ENCODE measurements at regions not wholly inside any gene's neighbourhood (a gene's known extent, or its start where the extent isn't known, plus 50 kb on each side); places are given as distances from the start of the nearest gene placed in this dataset.
"Not testable (repeated sequence)": the region's sequence is repeated elsewhere in the genome, so short reads cannot be mapped to it uniquely, and the experiment has no call there.

DNA sequence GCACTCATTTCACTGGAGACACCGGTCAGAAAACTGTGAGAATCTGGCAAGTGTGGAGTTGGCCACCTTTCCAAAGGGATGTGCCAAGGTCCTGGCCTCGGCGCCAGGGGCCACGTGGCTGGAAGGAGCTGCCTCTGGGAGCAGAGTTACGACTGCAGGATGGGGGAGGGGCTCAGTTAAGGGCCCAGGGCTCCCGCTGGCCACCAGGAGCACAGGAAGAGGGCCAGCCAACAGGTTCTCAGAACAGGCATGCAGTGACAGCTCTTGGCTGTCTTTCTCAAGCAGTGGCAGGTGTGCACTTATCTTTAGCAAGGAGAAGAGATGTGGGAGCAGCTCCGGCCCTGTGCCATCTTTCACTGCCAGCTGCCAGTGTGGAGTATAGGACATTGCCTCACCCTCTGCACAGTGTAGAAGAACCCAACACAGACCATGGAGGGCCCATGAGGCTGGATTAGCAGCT lies 115.9 kb upstream of the RBPJ start:
- Mint-ChIP-seq H3K4me1 (peaks cover 32% of the 10 kb centered on the region), H3K36me3 (ENCODE audit: low read depth) (peaks cover 4% of the 10 kb centered on the region), H3K27ac (peak overlapping the region; percentile 77), H3K4me3 (no peak overlapping the region), H3K27me3 (peaks cover 5% of the 10 kb centered on the region)
- ATAC-seq: no peak
- H3K9me3 ChIP-seq (ENCODE audit: control insufficient read depth, low read length, poor library complexity, severe bottlenecking): no peaks in the 10 kb centered on the region
- DNase-seq: no peak

DNA sequence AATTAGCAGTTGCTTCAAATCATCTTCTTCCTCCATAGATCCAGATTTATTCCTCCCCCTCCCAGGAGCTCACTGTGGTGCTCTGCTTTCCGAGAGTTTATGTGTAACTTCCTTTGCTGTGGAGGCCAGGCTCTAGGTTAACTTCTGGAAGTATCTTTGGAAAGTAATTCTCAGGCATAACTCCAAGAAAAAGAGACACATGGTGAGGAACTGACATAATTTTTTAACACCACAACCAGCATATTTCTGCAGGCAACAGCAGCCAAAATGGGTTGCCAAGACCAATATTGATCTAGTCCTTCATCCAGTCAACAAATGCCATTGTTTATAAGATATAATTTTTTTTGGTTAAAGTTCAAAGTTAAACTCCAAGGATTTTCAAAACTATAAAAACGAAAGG lies 114.5 kb upstream of the RBPJ start:
- DNase-seq: no peak
- peaks cover 4% of the 10 kb centered on the region for H3K36me3 Mint-ChIP-seq (ENCODE audit: low read depth)
- H3K9me3 ChIP-seq (ENCODE audit: control insufficient read depth, low read length, poor library complexity, severe bottlenecking): no peaks in the 10 kb centered on the region
- H3K4me3 Mint-ChIP-seq: no peak overlapping the region
- no peak for ATAC-seq
- no peak overlapping the region for H3K27ac Mint-ChIP-seq
- H3K27me3 Mint-ChIP-seq: peaks cover 10% of the 10 kb centered on the region
- H3K4me1 Mint-ChIP-seq: peaks cover 27% of the 10 kb centered on the region

DNA sequence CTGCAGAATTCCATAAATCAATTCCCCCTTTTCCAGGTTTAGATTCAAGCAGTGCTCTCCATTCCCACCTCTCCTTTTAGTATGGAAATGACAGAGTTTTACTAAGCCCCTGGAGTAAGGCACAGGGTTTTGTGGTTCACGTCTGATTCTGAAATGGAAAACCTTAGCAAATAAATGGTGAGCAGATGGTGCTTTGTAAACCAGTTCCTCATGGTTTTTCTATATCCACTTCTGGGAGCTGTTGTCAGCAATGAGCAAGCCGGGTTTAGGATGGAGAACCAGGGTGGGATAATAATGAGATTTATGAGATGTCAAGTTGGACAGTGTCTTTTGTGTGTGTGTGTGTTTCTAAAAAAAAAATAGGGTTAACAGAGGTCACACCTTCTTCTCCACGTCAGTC lies 113.8 kb upstream of the RBPJ start:
- ATAC-seq: no peak
- Mint-ChIP-seq H3K27ac (no peak overlapping the region), H3K4me3 (no peak overlapping the region), H3K36me3 (ENCODE audit: low read depth) (peaks cover 2% of the 10 kb centered on the region), H3K4me1 (peaks cover 27% of the 10 kb centered on the region), H3K27me3 (peaks cover 10% of the 10 kb centered on the region)
- DNase-seq: no peak
- no peaks in the 10 kb centered on the region for H3K9me3 ChIP-seq (ENCODE audit: control insufficient read depth, low read length, poor library complexity, severe bottlenecking)

DNA sequence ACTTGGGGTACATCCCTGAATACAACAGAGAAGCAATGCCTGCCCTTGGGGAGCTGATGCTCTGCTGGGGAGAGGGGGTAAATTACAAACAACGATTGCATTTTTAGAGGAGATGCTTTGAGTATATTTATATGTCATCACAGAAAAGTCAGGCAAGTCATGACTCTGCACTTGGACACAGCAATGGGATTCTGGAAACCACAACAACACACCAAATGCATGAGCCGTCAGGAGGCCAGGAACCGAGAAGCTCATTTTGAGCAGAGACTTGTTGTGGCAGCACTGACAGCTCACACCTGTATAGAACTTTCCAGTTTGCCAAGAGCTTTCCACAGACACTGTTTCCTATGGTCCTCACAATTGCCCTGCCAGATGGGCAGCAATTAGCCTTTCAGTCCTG lies 113.2 kb upstream of the RBPJ start:
- Mint-ChIP-seq H3K4me1 (peaks cover 26% of the 10 kb centered on the region), H3K36me3 (ENCODE audit: low read depth) (peaks cover 2% of the 10 kb centered on the region), H3K4me3 (no peak overlapping the region), H3K27me3 (peaks cover 10% of the 10 kb centered on the region), H3K27ac (no peak overlapping the region)
- no peaks in the 10 kb centered on the region for H3K9me3 ChIP-seq (ENCODE audit: control insufficient read depth, low read length, poor library complexity, severe bottlenecking)
- DNase-seq (no peak), ATAC-seq (no peak)

DNA sequence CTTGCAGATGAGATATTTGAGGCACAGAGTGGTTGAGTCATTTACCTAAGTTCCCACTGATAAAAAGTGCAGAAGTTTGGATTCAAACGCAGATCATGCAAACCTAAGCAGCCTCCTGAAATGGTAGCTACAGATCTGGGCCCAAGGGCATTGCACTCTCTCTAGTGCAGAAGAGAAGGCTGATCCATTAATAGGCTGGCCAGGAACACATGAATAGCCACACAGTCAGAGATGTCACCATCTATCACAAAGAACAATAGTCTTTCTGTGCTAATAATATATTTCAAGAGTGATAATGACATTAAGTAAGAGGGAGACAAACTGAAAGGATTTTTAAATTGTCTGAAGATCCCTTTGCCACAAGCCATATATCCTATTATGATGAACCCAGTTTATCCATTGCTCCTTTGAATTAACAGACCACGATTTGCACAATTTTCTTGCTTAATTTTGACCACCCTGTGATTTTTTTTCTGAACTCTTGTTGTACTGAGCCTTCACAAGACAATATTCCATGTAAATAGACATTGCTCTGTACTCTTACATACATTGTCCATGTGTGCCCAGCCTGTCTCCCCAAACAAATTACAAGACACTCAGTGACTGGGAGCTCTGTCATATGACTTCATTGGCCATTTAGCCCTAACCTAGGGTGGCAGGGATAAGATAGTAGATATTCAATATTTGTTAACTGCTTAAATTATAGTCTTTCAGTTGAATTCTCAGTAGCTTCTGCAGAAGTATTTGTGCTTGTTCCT lies 112.4 kb upstream of the RBPJ start:
- no peak for ATAC-seq
- H3K9me3 ChIP-seq (ENCODE audit: control insufficient read depth, low read length, poor library complexity, severe bottlenecking): no peaks in the 10 kb centered on the region
- Mint-ChIP-seq H3K4me3 (no peak overlapping the region), H3K36me3 (ENCODE audit: low read depth) (peaks cover 2% of the 10 kb centered on the region), H3K4me1 (peaks cover 21% of the 10 kb centered on the region), H3K27me3 (peaks cover 10% of the 10 kb centered on the region), H3K27ac (no peak overlapping the region)
- no peak for DNase-seq

DNA sequence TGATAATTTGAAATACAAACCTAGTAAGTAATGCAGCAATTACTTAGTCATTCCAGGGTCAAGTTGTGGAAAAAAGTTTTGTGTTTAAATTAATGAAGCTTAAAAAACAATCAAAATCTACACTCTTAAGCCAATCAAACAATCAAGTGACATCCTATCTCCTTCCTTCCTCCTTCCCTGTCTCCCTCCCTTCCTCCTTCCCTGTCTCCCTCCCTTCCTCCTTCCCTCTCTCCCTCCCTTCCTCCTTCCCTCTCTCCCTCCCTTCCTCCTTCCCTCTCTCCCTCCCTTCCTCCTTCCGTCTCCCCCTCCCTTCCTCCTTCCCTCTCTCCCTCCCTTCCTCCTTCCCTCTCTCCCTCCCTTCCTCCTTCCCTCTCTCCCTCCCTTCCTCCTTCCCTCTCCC lies 111.4 kb upstream of the RBPJ start:
- ATAC-seq, H3K4me3 Mint-ChIP-seq: not testable (repeated sequence)

DNA sequence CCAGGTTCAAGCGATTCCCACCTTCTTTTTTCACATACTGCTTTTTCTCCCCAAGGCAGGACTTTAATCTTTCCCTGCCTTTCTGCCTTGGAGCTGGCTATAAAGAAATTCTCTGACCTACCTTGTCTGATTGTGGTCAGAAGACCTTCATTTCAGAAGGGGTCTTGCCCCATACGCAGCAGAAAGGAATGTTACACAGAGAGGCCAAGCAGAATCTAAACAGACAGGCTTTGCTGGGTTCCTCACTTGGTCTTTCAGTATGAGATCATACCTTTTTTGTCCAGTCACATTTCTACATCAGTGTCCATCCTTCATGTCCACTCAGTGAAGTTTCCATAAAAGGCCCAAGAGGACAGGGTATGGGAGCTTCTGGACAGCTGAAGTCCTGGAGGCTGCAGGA lies 108.3 kb upstream of the RBPJ start:
- H3K9me3 ChIP-seq (ENCODE audit: control insufficient read depth, low read length, poor library complexity, severe bottlenecking): no peaks in the 10 kb centered on the region
- ATAC-seq: no peak
- H3K4me1 Mint-ChIP-seq: peaks cover 11% of the 10 kb centered on the region
- peaks cover 10% of the 10 kb centered on the region for H3K27me3 Mint-ChIP-seq
- no peak for DNase-seq
- no peak overlapping the region for H3K4me3 Mint-ChIP-seq
- peak overlapping the region; percentile 8 for H3K27ac Mint-ChIP-seq
- H3K36me3 Mint-ChIP-seq (ENCODE audit: low read depth): no peaks in the 10 kb centered on the region

More for the DNA sequence above, 111.4 kb upstream of the RBPJ start:
- H3K9me3 ChIP-seq (ENCODE audit: control insufficient read depth, low read length, poor library complexity, severe bottlenecking); DNase-seq; H3K36me3 Mint-ChIP-seq (ENCODE audit: low read depth); H3K27ac Mint-ChIP-seq: not testable (repeated sequence)
- Mint-ChIP-seq H3K4me1 (peaks cover 21% of the 10 kb centered on the region), H3K27me3 (peaks cover 10% of the 10 kb centered on the region)

DNA sequence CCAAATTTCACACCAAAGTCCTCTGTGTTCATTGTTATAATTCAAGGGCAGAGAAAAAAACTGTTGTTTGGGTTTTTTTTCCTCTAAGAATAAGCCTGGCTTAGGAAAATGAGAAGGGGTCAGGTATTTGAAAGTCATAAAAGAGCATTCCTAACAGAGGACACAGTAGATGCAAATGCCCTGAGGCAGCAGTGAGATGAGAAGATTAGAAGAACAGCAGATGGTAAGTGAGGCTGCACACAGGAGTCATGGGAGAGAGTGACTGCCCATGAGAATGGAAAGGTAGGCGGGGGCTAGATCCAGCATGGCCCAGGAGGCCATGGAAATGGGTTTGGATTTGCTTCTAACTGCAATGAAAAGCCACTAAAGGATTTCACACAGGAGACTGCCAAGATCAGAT lies 107.5 kb upstream of the RBPJ start:
- no peak for DNase-seq
- no peak overlapping the region for H3K4me3 Mint-ChIP-seq
- ATAC-seq: no peak
- peaks cover 11% of the 10 kb centered on the region for H3K4me1 Mint-ChIP-seq
- no peaks in the 10 kb centered on the region for H3K9me3 ChIP-seq (ENCODE audit: control insufficient read depth, low read length, poor library complexity, severe bottlenecking)
- H3K27ac Mint-ChIP-seq: peak overlapping the region; percentile 29
- H3K27me3 Mint-ChIP-seq: peaks cover 8% of the 10 kb centered on the region
- no peaks in the 10 kb centered on the region for H3K36me3 Mint-ChIP-seq (ENCODE audit: low read depth)

DNA sequence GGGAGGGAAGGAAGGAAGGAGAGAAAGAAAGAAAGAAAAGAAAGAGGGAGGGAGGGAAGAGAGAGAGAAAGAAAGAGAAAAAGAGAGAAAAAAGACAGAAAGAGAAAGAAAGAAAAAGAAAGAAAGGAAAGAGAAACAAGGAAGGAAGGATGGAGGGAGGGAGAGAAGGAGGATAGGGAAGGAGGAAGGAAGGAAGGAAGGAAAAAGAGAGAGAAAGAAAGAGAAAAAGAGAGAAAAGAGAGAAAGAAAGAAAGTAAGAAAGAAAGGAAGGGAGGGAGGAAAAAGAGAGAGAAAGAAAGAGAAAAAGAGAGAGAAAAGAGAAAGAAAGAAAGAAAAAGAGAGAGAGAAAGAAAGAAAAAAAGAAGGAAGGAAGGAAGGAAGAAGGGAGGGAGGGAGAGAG lies 105.8 kb upstream of the RBPJ start:
- DNase-seq: no peak
- peaks cover 5% of the 10 kb centered on the region for H3K27me3 Mint-ChIP-seq
- H3K9me3 ChIP-seq (ENCODE audit: control insufficient read depth, low read length, poor library complexity, severe bottlenecking): no peaks in the 10 kb centered on the region
- no peaks in the 10 kb centered on the region for H3K36me3 Mint-ChIP-seq (ENCODE audit: low read depth)
- no peak overlapping the region for H3K27ac Mint-ChIP-seq
- no peak for ATAC-seq
- H3K4me3 Mint-ChIP-seq: no peak overlapping the region
- H3K4me1 Mint-ChIP-seq: peaks cover 15% of the 10 kb centered on the region

DNA sequence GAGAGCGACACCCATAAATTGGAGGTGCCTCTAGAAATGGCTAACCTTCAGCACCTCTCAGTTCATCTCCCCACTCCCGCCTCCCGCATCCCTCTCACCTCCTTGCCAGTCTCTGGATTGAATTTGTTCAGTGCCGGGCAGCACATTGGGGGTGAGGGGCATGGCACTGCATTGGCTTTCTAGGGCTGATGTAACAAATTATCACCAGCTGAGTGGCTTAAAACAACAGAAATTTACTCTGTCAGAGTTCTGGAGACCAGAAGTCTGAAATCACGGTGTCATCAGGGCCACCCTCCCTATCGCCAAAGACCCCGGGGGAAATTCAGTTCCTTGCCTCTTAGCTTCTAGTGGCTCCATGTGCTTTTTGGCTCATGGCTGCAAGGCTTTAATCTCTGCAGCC lies 105.1 kb upstream of the RBPJ start:
- no peak for ATAC-seq
- DNase-seq: no peak
- H3K4me1 Mint-ChIP-seq: peaks cover 15% of the 10 kb centered on the region
- no peaks in the 10 kb centered on the region for H3K36me3 Mint-ChIP-seq (ENCODE audit: low read depth)
- H3K27ac Mint-ChIP-seq: no peak overlapping the region
- H3K27me3 Mint-ChIP-seq: peaks cover 3% of the 10 kb centered on the region
- H3K4me3 Mint-ChIP-seq: no peak overlapping the region
- no peaks in the 10 kb centered on the region for H3K9me3 ChIP-seq (ENCODE audit: control insufficient read depth, low read length, poor library complexity, severe bottlenecking)

DNA sequence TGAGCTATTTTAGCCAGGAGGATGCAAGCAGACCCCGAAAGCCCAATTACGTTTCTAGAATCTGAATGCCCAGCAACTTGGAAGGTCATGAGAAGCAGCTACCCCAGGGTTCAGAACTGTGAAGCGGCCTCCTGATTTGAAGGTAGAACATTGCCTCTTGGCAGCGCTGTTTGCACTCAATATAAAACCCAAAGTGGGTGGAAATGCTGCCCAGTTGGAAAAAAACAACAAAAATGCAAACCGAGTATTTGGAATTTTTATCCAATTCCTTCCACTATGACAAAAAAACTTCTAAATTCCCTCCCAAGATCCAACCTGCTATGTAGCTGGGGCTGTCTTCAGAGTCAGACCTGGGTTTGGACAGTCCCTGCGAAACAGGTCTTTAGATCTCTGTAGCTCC lies 103.3 kb upstream of the RBPJ start:
- DNase-seq: no peak
- no peak for ATAC-seq
- no peaks in the 10 kb centered on the region for H3K9me3 ChIP-seq (ENCODE audit: control insufficient read depth, low read length, poor library complexity, severe bottlenecking)
- no peak overlapping the region for H3K4me3 Mint-ChIP-seq
- H3K27ac Mint-ChIP-seq: no peak overlapping the region
- H3K27me3 Mint-ChIP-seq: no peaks in the 10 kb centered on the region
- H3K4me1 Mint-ChIP-seq: peaks cover 15% of the 10 kb centered on the region
- H3K36me3 Mint-ChIP-seq (ENCODE audit: low read depth): no peaks in the 10 kb centered on the region

DNA sequence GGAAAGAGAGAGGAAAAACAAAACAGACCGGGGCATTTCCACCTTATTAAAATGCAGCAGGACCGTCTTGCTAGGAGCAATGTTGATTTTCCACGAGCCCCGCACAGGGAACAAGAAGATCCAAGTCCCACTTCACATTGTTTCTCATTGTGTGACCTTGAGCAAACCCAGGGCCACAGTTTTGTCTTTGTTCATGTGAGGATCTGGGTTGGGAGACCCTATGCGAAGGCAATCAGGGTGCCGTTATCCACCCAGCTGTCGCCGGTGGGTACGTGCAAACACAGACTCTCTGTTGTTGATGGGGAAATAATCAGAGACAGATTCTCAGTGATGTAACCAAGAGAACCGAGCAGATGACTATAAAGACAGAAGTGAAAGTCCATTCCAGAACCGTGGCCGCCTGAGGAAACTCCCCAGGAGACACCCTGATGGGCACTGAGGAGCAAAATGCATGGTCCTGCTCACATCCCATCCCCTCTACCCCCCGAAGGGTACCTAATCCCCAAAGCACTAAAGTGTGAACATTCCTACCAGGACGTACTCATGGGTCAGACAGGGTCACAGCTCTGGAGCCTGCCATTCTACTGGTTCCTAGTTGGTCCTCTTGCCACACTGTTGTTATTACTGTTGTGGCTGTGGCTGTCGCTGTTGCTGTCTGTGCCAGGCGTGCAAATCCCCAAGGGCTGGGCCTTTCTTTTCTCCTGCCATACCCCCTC lies 102.7 kb upstream of the RBPJ start:
- H3K9me3 ChIP-seq (ENCODE audit: control insufficient read depth, low read length, poor library complexity, severe bottlenecking): no peaks in the 10 kb centered on the region
- ATAC-seq (peak; percentile 28), DNase-seq (no peak)
- H3K4me3 Mint-ChIP-seq: no peak overlapping the region
- no peaks in the 10 kb centered on the region for H3K27me3 Mint-ChIP-seq
- no peaks in the 10 kb centered on the region for H3K36me3 Mint-ChIP-seq (ENCODE audit: low read depth)
- no peak overlapping the region for H3K27ac Mint-ChIP-seq
- H3K4me1 Mint-ChIP-seq: peaks cover 15% of the 10 kb centered on the region

DNA sequence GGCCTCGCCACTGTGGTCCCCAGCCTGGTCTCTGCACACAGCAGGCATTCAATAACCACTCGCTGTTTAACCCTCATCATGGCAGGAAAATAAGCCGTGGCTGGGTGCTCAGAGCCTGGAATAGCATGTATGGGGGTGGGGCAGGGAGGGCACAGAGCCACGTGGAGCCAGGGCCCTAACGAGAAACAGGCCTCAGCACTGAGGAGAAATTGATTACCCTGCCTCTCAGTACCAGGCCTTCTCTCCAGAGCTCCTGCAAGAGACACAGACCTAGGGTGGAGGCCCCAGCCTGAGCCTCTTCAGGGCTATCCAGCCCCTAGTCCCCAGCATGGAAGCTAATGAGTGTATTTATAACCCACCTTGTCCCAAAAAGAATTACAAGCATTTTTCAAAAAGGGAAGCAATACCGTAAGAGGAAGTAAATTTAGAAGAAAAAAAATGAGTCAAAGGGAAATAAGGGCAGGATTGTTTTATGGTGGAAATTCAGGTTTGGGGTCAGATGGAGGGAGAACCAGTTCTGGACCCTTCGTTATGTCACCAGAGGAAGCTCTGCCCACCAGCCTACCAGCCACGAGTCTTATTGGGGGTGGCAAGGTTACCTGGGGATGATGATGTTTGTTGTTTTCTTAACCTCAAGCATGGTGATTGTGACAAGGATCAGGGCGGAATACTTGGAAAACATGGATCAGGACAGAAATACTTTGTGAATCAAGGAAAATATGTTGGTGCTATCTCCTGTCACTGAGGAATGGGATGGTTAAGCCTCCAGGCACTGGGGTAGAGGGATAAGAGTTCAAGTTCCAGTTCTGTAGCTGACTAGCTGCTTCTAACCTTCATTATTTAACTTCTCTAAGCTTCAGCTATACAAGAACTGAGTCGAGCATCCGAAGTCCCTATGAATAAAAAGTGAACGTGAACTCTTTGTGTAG lies 101.9 kb upstream of the RBPJ start:
- Mint-ChIP-seq H3K27ac (no peak overlapping the region), H3K4me1 (peaks cover 8% of the 10 kb centered on the region), H3K27me3 (no peaks in the 10 kb centered on the region), H3K36me3 (ENCODE audit: low read depth) (no peaks in the 10 kb centered on the region), H3K4me3 (no peak overlapping the region)
- no peak for ATAC-seq
- H3K9me3 ChIP-seq (ENCODE audit: control insufficient read depth, low read length, poor library complexity, severe bottlenecking): no peaks in the 10 kb centered on the region
- DNase-seq: no peak
